CD4-positive, alpha-beta T cell treated with Interleukin-4 for 4 hours (primary cell): ENCODE measurements at regions not wholly inside any gene's neighbourhood (a gene's known extent, or its start where the extent isn't known, plus 50 kb on each side); places are given as distances from the start of the nearest gene placed in this dataset.
"Not testable (repeated sequence)": the region's sequence is repeated elsewhere in the genome, so short reads cannot be mapped to it uniquely, and the experiment has no call there.

ENCODE experiments used
- DNase-seq: peaks from one replicate; pipeline ENCODE4 v3.0.0-alpha.2; 2020

GRCh38 chr2:122022531-122022930, 267.1 kb downstream of the TSN start:
- DNase-seq, result no peak

GRCh38 chr2:122023059-122023864, 267.8 kb downstream of the TSN start:
- no peak for DNase-seq

GRCh38 chr2:122027510-122028217, 272.2 kb downstream of the TSN start:
- DNase-seq, result no peak

GRCh38 chr2:122028371-122029100, 273.1 kb downstream of the TSN start:
- no peak for DNase-seq

- no peak for DNase-seq
These were observed 274.0 kb downstream of the TSN start for GRCh38 chr2:122029456-122029855.

- no peak for DNase-seq
These were observed 274.5 kb downstream of the TSN start for GRCh38 chr2:122029945-122030344.

GRCh38 chr2:122031544-122032263, 276.3 kb downstream of the TSN start:
- no peak for DNase-seq

- no peak for DNase-seq
These were observed 276.8 kb downstream of the TSN start for GRCh38 chr2:122032264-122032645.

GRCh38 chr2:122033778-122034177, 278.3 kb downstream of the TSN start:
- DNase-seq, result no peak

GRCh38 chr2:122034344-122034743, 278.9 kb downstream of the TSN start:
- no peak for DNase-seq

GRCh38 chr2:122034777-122035176, 279.3 kb downstream of the TSN start:
- no peak for DNase-seq

- DNase-seq, result not testable (repeated sequence)
These were observed 283.4 kb downstream of the TSN start for GRCh38 chr2:122038816-122039215.

GRCh38 chr2:122041455-122041854, 286.0 kb downstream of the TSN start:
- no peak for DNase-seq

GRCh38 chr2:122051659-122052058, 296.2 kb downstream of the TSN start:
- not testable (repeated sequence) for DNase-seq

- DNase-seq, result no peak
These were observed 300.1 kb downstream of the TSN start for GRCh38 chr2:122055521-122055931.

GRCh38 chr2:122056853-122057252, 301.4 kb downstream of the TSN start:
- no peak for DNase-seq

- DNase-seq, result no peak
These were observed 305.8 kb downstream of the TSN start for GRCh38 chr2:122061206-122061605.

GRCh38 chr2:122061831-122062230, 306.4 kb downstream of the TSN start:
- DNase-seq, result no peak

GRCh38 chr2:122062506-122062905, 307.1 kb downstream of the TSN start:
- DNase-seq, result no peak

GRCh38 chr2:122063716-122064115, 308.3 kb downstream of the TSN start:
- DNase-seq, result no peak

- no peak for DNase-seq
These were observed 314.8 kb downstream of the TSN start for GRCh38 chr2:122070241-122070731.

- DNase-seq, result no peak
These were observed 317.2 kb downstream of the TSN start for GRCh38 chr2:122072666-122073065.

GRCh38 chr2:122074201-122074600, 318.8 kb downstream of the TSN start:
- DNase-seq, result no peak
